Left ventricle myocardium inferior (tissue), 1 donor: ENCODE measurements at regions not wholly inside any gene's neighbourhood (a gene's known extent, or its start where the extent isn't known, plus 50 kb on each side); places are given as distances from the start of the nearest gene placed in this dataset.

Experiments
- DNase-seq: peaks from one replicate; pipeline ENCODE4 v3.0.0-alpha.2; 2020
- H3K27ac ChIP-seq: fragments of 200-600 bp; replicated peaks from 2 replicates; pipeline ENCODE4 v1.8.0; 2021
- H3K27me3 ChIP-seq: fragments of 200-600 bp; 2 replicates; pipeline ENCODE4 v1.8.0; 2021; ENCODE audit warnings: low read depth
- H3K36me3 ChIP-seq: fragments of 200-600 bp; 2 replicates; pipeline ENCODE4 v1.8.0; 2021
- H3K4me1 ChIP-seq: fragments of 200-600 bp; 2 replicates; pipeline ENCODE4 v1.8.0; 2021
- H3K4me3 ChIP-seq: fragments of 200-600 bp; 2 replicates; pipeline ENCODE4 v1.8.0; 2021; ENCODE audit warnings: mild to moderate bottlenecking, moderate library complexity
- H3K9me3 ChIP-seq: fragments of 200-600 bp; replicated peaks from 2 replicates; pipeline ENCODE4 v1.8.0; 2021
- CTCF ChIP-seq: fragments of 200-600 bp; IDR thresholded peaks from 2 replicates; pipeline ENCODE4 v1.8.0; 2021; ENCODE audit warnings: antibody characterized with exemption, mild to moderate bottlenecking, borderline replicate concordance
- intact Hi-C: fragments of 100-400 bp; cut with micrococcal nuclease; formaldehyde crosslinking; loops from one replicate; pipeline ENCODE4 v1.11.0; 2022
- donor health status: DM: no; HTN: yes; CAD: no; lungs with severe emphysema.

- no peak for DNase-seq
- intact Hi-C loops, result no loop called here
- no peak overlapping the region for H3K27ac ChIP-seq
- no peaks in the 10 kb centered on the region for H3K9me3 ChIP-seq
- no peaks in the 10 kb centered on the region for H3K27me3 ChIP-seq
- TF ChIP-seq CTCF, result no peak
- H3K4me3 ChIP-seq, result no peak overlapping the region
- H3K4me1 ChIP-seq, result peaks cover 14% of the 10 kb centered on the region
- H3K36me3 ChIP-seq, result no peaks in the 10 kb centered on the region
Observed at GRCh38 chr2:21303876-21304275, 180.1 kb downstream of the TDRD15 start.

GRCh38 chr2:21305581-21305980 lies 181.8 kb downstream of the TDRD15 start:
- intact Hi-C loops, result no loop called here
- TF ChIP-seq CTCF, result no peak
- no peak overlapping the region for H3K27ac ChIP-seq
- H3K27me3 ChIP-seq, result no peaks in the 10 kb centered on the region
- H3K4me1 ChIP-seq, result peaks cover 14% of the 10 kb centered on the region
- H3K4me3 ChIP-seq, result no peak overlapping the region
- H3K9me3 ChIP-seq, result no peaks in the 10 kb centered on the region
- H3K36me3 ChIP-seq, result no peaks in the 10 kb centered on the region
- no peak for DNase-seq

DNA sequence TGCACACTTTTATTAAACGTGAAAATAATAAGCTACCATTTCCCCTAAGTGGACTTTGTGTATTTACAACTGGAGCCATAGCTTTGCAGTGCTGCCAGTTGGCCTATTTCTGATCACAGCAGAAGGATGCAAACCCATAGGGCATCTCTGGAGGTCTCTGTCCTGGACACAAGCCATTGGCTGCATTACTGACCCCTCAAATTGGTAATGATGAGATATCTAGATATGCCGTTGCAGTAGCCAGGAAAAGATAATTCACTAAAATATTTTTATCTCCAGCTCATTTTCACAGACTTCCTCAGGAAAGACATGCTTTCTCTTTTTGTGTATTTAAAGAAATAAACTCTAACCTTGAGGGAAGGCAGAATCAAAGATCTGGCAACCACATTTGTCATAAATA lies 182.5 kb downstream of the TDRD15 start:
- Histone ChIP-seq H3K27me3 (no peaks in the 10 kb centered on the region), H3K4me1 (peaks cover 14% of the 10 kb centered on the region), H3K36me3 (no peaks in the 10 kb centered on the region), H3K9me3 (no peaks in the 10 kb centered on the region), H3K27ac (no peak overlapping the region), H3K4me3 (no peak overlapping the region)
- no peak for DNase-seq
- TF ChIP-seq CTCF, result no peak
- intact Hi-C loops, result no loop called here

GRCh38 chr2:21307037-21307436 lies 183.3 kb downstream of the TDRD15 start:
- H3K9me3 ChIP-seq, result no peaks in the 10 kb centered on the region
- H3K27me3 ChIP-seq, result no peaks in the 10 kb centered on the region
- TF ChIP-seq CTCF, result no peak
- peaks cover 6% of the 10 kb centered on the region for H3K4me1 ChIP-seq
- no peaks in the 10 kb centered on the region for H3K36me3 ChIP-seq
- no peak for DNase-seq
- no peak overlapping the region for H3K27ac ChIP-seq
- intact Hi-C loops, result no loop called here
- no peak overlapping the region for H3K4me3 ChIP-seq

DNA sequence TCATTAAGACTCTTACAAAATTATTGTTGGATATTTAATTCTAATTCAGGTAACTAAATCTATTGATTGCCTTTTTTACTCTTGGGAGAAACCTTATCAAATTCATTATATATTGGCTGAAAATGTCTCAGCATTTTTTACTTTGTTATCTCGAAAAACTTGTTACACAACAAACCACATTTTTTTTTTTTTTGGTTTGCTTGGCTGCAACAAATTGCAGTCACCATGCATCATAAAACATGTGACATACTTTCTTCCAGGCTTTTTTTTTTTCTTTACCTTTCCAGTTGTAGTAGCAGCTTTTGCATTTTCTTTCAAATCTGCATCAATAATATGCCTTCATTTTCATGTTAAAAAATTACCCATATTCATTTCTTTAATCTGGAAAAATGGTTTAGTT lies 186.7 kb downstream of the TDRD15 start:
- H3K27ac ChIP-seq, result no peak overlapping the region
- intact Hi-C loops, result no loop called here
- H3K4me1 ChIP-seq, result no peaks in the 10 kb centered on the region
- H3K9me3 ChIP-seq, result no peaks in the 10 kb centered on the region
- no peaks in the 10 kb centered on the region for H3K36me3 ChIP-seq
- DNase-seq, result no peak
- H3K4me3 ChIP-seq, result no peak overlapping the region
- H3K27me3 ChIP-seq, result no peaks in the 10 kb centered on the region
- no peak for TF ChIP-seq CTCF

DNA sequence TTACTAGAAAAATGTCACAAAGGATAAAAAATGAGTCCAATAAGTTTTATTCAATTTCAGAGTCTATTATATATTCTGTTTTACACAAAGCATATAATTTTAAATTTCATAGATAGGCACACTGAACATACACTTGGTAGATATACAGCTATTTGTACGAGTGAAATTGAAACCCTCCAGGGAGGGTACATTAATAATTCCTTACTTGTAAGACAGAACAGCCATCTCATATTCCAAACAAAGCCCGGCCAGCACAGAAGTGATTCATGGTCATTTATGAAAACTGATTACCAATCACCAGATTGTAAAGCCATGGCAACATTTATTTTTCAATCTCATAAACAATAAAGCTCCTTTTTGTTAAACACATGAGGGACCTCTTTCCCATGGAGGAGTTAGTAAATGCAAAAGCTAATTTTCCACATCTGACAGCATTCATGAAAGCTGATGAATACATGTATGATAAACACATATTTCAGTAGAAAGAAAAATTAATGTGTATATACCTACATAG lies 190.6 kb downstream of the TDRD15 start:
- Histone ChIP-seq H3K27me3 (no peaks in the 10 kb centered on the region), H3K4me3 (no peak overlapping the region), H3K9me3 (no peaks in the 10 kb centered on the region), H3K36me3 (no peaks in the 10 kb centered on the region), H3K4me1 (no peaks in the 10 kb centered on the region), H3K27ac (no peak overlapping the region)
- TF ChIP-seq CTCF, result no peak
- DNase-seq, result no peak
- intact Hi-C loops, result no loop called here
